IPS-18a (cell line): ENCODE measurements at regions not wholly inside any gene's neighbourhood (a gene's known extent, or its start where the extent isn't known, plus 50 kb on each side); places are given as distances from the start of the nearest gene placed in this dataset.

ENCODE experiments used
- H3K27ac ChIP-seq: one replicate; pipeline ENCODE4 v1.5.1; 2013; ENCODE audit warnings: low read length
- H3K27me3 ChIP-seq: one replicate; pipeline ENCODE4 v1.6.1; 2013; ENCODE audit warnings: mild to moderate bottlenecking, low read length; ENCODE audit not compliant: control insufficient read depth, insufficient read depth
- H3K36me3 ChIP-seq: one replicate; pipeline ENCODE4 v1.6.1; 2013; ENCODE audit warnings: low read depth, low read length; ENCODE audit not compliant: control insufficient read depth
- H3K4me1 ChIP-seq: one replicate; pipeline ENCODE4 v1.6.1; 2013; ENCODE audit warnings: low read depth, low read length; ENCODE audit not compliant: control insufficient read depth
- H3K4me3 ChIP-seq: one replicate; pipeline ENCODE4 v1.5.1; 2013; ENCODE audit warnings: low read length
- H3K9ac ChIP-seq: one replicate; pipeline ENCODE4 v1.6.1; 2013; ENCODE audit warnings: mild to moderate bottlenecking, low read length, moderate library complexity
- H3K9me3 ChIP-seq: one replicate; pipeline ENCODE4 v1.6.1; 2013; ENCODE audit warnings: low read depth, low read length; ENCODE audit not compliant: control insufficient read depth

- Histone ChIP-seq H3K4me3 (no peak overlapping the region), H3K4me1 (peaks cover 3% of the 10 kb centered on the region), H3K9ac (no peak overlapping the region), H3K27ac (no peak overlapping the region), H3K9me3 (no peaks in the 10 kb centered on the region), H3K36me3 (no peaks in the 10 kb centered on the region), H3K27me3 (no peaks in the 10 kb centered on the region)
These were observed 307.9 kb downstream of the TLE3 start for GRCh38 chr15:69789648-69790393.

- Histone ChIP-seq H3K36me3 (no peaks in the 10 kb centered on the region), H3K27me3 (no peaks in the 10 kb centered on the region), H3K9me3 (no peaks in the 10 kb centered on the region), H3K4me1 (peaks cover 7% of the 10 kb centered on the region), H3K9ac (no peak overlapping the region), H3K4me3 (no peak overlapping the region), H3K27ac (no peak overlapping the region)
These were observed 307.1 kb downstream of the TLE3 start for GRCh38 chr15:69790632-69791031.

- H3K27me3 ChIP-seq, result no peaks in the 10 kb centered on the region
- H3K27ac ChIP-seq, result no peak overlapping the region
- peaks cover 7% of the 10 kb centered on the region for H3K4me1 ChIP-seq
- no peaks in the 10 kb centered on the region for H3K9me3 ChIP-seq
- H3K36me3 ChIP-seq, result no peaks in the 10 kb centered on the region
- H3K9ac ChIP-seq, result no peak overlapping the region
- H3K4me3 ChIP-seq, result no peak overlapping the region
These were observed 304.9 kb downstream of the TLE3 start for GRCh38 chr15:69792823-69793222.

- H3K27ac ChIP-seq, result no peak overlapping the region
- H3K4me3 ChIP-seq, result no peak overlapping the region
- H3K36me3 ChIP-seq, result no peaks in the 10 kb centered on the region
- H3K9ac ChIP-seq, result no peak overlapping the region
- no peaks in the 10 kb centered on the region for H3K9me3 ChIP-seq
- peaks cover 7% of the 10 kb centered on the region for H3K4me1 ChIP-seq
- H3K27me3 ChIP-seq, result no peaks in the 10 kb centered on the region
These were observed 304.3 kb downstream of the TLE3 start for GRCh38 chr15:69793431-69793780.

- H3K36me3 ChIP-seq, result no peaks in the 10 kb centered on the region
- H3K9me3 ChIP-seq, result no peaks in the 10 kb centered on the region
- H3K27me3 ChIP-seq, result no peaks in the 10 kb centered on the region
- H3K9ac ChIP-seq, result no peak overlapping the region
- no peak overlapping the region for H3K4me3 ChIP-seq
- H3K4me1 ChIP-seq, result peaks cover 7% of the 10 kb centered on the region
- H3K27ac ChIP-seq, result no peak overlapping the region
These were observed 303.8 kb downstream of the TLE3 start for GRCh38 chr15:69793781-69794451.

- peaks cover 7% of the 10 kb centered on the region for H3K4me1 ChIP-seq
- no peak overlapping the region for H3K27ac ChIP-seq
- no peak overlapping the region for H3K4me3 ChIP-seq
- no peaks in the 10 kb centered on the region for H3K9me3 ChIP-seq
- H3K9ac ChIP-seq, result no peak overlapping the region
- H3K36me3 ChIP-seq, result no peaks in the 10 kb centered on the region
- no peaks in the 10 kb centered on the region for H3K27me3 ChIP-seq
These were observed 302.9 kb downstream of the TLE3 start for GRCh38 chr15:69794645-69795469.

DNA sequence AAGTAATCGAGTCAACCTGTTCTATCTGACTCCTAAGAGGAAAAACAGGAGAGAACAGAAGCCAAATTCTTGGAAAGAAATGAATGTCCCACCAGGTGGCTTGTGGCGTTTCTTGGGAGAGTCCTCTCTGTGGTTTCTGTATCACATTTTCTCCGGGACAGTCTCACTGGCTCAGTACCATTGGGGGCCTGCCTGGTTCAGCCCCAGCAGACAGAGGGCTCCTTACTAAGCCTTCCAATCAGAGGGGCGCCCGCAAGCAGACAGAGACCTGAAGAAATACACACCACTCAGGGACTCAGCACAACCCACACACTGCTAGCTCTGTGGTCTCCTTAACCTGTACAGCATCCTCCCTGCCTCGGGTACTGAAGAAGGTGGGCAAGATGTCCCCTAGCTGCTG is 302.1 kb downstream of the TLE3 start:
- H3K9ac ChIP-seq, result no peak overlapping the region
- peaks cover 7% of the 10 kb centered on the region for H3K4me1 ChIP-seq
- no peak overlapping the region for H3K27ac ChIP-seq
- H3K9me3 ChIP-seq, result no peaks in the 10 kb centered on the region
- H3K4me3 ChIP-seq, result no peak overlapping the region
- no peaks in the 10 kb centered on the region for H3K27me3 ChIP-seq
- no peaks in the 10 kb centered on the region for H3K36me3 ChIP-seq

DNA sequence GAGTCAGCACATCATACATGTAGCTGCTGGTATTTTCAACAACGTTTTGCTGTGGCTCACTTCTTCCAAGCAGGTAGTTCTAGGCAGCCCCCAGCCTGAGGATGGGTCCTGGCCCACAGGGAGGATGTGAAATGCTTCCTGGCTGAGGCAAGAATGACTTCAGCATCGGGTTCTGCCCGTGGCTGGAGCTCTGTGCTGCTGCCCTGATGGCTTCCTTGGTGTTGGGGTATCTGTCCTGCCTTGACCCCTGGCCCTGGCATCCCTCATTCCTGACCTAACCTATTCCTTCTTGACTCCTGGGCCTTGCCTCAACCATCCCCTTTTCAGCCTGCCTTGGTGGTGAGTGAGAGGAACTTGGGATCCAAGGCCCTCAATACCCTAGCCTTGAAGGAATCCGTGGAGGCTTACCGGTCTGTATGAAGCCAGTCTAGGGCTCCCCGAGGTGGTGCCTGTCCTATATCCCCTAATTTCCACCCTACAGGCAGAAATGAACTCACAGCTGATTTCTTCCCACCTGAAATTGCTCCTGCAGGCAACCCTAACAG is 300.6 kb downstream of the TLE3 start:
- H3K36me3 ChIP-seq, result no peaks in the 10 kb centered on the region
- no peaks in the 10 kb centered on the region for H3K9me3 ChIP-seq
- no peak overlapping the region for H3K9ac ChIP-seq
- no peak overlapping the region for H3K27ac ChIP-seq
- no peaks in the 10 kb centered on the region for H3K27me3 ChIP-seq
- no peak overlapping the region for H3K4me3 ChIP-seq
- H3K4me1 ChIP-seq, result peaks cover 7% of the 10 kb centered on the region

DNA sequence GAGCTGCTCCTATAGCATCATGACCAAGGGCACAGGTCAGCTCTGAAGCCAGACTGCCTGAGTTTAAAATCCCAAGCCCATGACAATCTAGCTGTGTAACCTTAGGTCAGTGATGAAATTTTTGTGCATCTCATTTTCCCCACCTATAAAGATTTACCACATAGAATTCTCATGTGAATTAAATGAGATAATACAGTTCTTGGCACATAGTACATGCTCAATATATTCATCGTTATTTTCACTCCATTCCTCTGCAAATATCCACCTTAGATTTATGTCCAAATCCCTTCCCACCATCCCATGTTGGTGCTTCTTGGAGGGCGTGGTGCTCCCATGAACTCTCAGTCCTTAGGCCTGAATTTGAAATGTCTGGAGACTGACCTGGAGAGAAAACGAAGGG is 300.1 kb downstream of the TLE3 start:
- Histone ChIP-seq H3K4me1 (peaks cover 7% of the 10 kb centered on the region), H3K4me3 (no peak overlapping the region), H3K27me3 (no peaks in the 10 kb centered on the region), H3K36me3 (no peaks in the 10 kb centered on the region), H3K9me3 (no peaks in the 10 kb centered on the region), H3K27ac (no peak overlapping the region), H3K9ac (no peak overlapping the region)

DNA sequence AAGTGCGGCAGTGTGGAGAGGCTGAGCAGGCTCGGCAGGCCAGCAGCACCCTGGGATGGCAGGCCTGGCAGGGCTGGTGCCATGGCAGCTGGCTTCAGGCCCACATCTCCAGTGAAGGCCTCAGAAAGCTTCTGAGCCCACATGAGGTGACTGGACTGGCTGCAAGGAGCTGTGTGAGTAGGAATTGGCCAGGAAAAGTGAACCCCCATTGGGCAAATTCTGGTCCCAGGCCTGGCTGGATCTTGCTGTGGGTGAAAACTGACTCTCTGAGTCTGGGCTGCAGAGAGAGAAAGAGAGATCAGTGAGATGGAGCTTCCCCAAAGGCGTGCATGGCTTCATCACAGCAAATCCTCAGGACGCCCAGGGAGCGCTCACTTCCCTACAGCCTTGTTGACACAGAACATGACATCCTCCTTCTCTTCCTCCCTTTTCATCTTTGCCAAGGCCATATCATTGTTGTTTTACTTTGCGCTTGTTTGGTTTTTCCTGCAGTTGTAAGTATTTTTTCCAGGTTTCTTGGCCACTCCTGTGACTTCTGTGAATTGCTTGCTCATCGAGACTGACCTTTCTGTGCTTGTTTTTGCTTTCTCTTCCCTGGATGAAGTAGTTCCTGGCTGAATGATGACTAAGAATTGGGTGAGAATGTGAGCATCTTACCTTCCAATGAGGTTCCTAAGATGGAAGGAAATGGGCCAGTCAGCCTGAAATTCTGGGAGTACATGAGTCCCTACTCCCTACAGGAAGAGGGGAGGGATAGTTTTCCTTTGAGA is 299.1 kb downstream of the TLE3 start:
- no peaks in the 10 kb centered on the region for H3K9me3 ChIP-seq
- peaks cover 7% of the 10 kb centered on the region for H3K4me1 ChIP-seq
- H3K4me3 ChIP-seq, result no peak overlapping the region
- H3K27me3 ChIP-seq, result no peaks in the 10 kb centered on the region
- no peaks in the 10 kb centered on the region for H3K36me3 ChIP-seq
- no peak overlapping the region for H3K27ac ChIP-seq
- no peak overlapping the region for H3K9ac ChIP-seq

DNA sequence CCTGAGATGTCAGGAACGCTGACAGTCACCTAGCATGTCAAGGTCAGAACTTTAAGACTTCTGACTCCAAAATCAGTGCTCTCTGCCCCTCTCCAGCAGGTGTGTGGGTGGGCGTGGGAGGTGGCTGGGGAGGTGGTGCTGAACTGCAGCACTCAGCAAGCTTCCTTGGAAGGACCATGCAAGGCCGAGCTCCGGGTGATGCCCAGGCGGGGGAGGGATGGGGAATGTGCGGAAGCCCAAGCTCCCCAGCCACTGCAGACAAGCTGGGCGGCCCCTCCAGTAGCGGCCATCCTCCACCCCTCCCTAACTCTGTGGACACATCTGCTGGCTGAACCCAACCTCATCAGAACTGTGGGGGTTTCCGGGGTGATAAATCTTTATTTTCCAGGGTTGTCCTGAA is 296.6 kb downstream of the TLE3 start:
- H3K27ac ChIP-seq, result no peak overlapping the region
- no peaks in the 10 kb centered on the region for H3K36me3 ChIP-seq
- H3K4me3 ChIP-seq, result no peak overlapping the region
- no peak overlapping the region for H3K9ac ChIP-seq
- H3K4me1 ChIP-seq, result no peaks in the 10 kb centered on the region
- no peaks in the 10 kb centered on the region for H3K9me3 ChIP-seq
- H3K27me3 ChIP-seq, result no peaks in the 10 kb centered on the region
